Activated naive CD8-positive, alpha-beta T cell treated with anti-CD3 and anti-CD28 coated beads, Interleukin-2, amount 10 ng/mL, durations not matched to agents 7 days and 5 days (primary cell): ENCODE measurements at regions not wholly inside any gene's neighbourhood (a gene's known extent, or its start where the extent isn't known, plus 50 kb on each side); places are given as distances from the start of the nearest gene placed in this dataset.

ENCODE experiments used
- ATAC-seq: fragments of 150-1000 bp; cut with Tn5 transposase; one replicate; pipeline ENCODE4 v1.10.0; 2021; ENCODE audit warnings: low read depth, moderate library complexity
- POLR2A ChIA-PET: fragments of 350-600 bp; sonication (Branson Sonifier 250); formaldehyde crosslinking; loops from one replicate; lab custom pipeline; 2021; ENCODE audit warnings: antibody characterized with exemption; lab: Charles Lee
- DNase-seq: peaks from one replicate; pipeline ENCODE4 v3.0.0; 2021
- H3K27ac Mint-ChIP-seq: one replicate; pipeline ENCODE4 v1.8.0; 2022; ENCODE audit warnings: mild to moderate bottlenecking, mixed read lengths
- H3K27me3 Mint-ChIP-seq: one replicate; pipeline ENCODE4 v1.8.0; 2022; ENCODE audit warnings: mild to moderate bottlenecking, moderate library complexity, mixed read lengths
- H3K36me3 Mint-ChIP-seq: one replicate; pipeline ENCODE4 v1.8.0; 2021; ENCODE audit warnings: mild to moderate bottlenecking, mixed read lengths
- H3K4me1 Mint-ChIP-seq: one replicate; pipeline ENCODE4 v1.8.0; 2021; ENCODE audit warnings: mixed read lengths
- H3K4me3 Mint-ChIP-seq: one replicate; pipeline ENCODE4 v1.8.0; 2022; ENCODE audit warnings: mild to moderate bottlenecking, moderate library complexity, mixed read lengths
- H3K9me3 Mint-ChIP-seq: one replicate; pipeline ENCODE4 v1.8.0; 2021; ENCODE audit warnings: mixed read lengths

GRCh38 chr15:46317029-46317428, 682.2 kb downstream of the SQOR start:
- no peak overlapping the region for H3K4me3 Mint-ChIP-seq
- H3K27me3 Mint-ChIP-seq: no peaks in the 10 kb centered on the region
- no peaks in the 10 kb centered on the region for H3K9me3 Mint-ChIP-seq
- POLR2A ChIA-PET: no interaction called here
- H3K36me3 Mint-ChIP-seq: no peaks in the 10 kb centered on the region
- H3K27ac Mint-ChIP-seq: no peak overlapping the region
- ATAC-seq: no peak
- H3K4me1 Mint-ChIP-seq: no peaks in the 10 kb centered on the region
- DNase-seq: no peak

- no peaks in the 10 kb centered on the region for H3K36me3 Mint-ChIP-seq
- no peak overlapping the region for H3K27ac Mint-ChIP-seq
- DNase-seq: no peak
- ATAC-seq: no peak
- no peaks in the 10 kb centered on the region for H3K27me3 Mint-ChIP-seq
- H3K9me3 Mint-ChIP-seq: no peaks in the 10 kb centered on the region
- no peak overlapping the region for H3K4me3 Mint-ChIP-seq
- H3K4me1 Mint-ChIP-seq: no peaks in the 10 kb centered on the region
- POLR2A ChIA-PET: no interaction called here
Measured at GRCh38 chr15:46322753-46323152, 687.9 kb downstream of the SQOR start.

GRCh38 chr15:46326173-46326572, 691.3 kb downstream of the SQOR start:
- Mint-ChIP-seq H3K27me3 (no peaks in the 10 kb centered on the region), H3K36me3 (no peaks in the 10 kb centered on the region), H3K27ac (no peak overlapping the region), H3K4me3 (no peak overlapping the region), H3K4me1 (no peaks in the 10 kb centered on the region), H3K9me3 (no peaks in the 10 kb centered on the region)
- POLR2A ChIA-PET: no interaction called here
- DNase-seq (no peak), ATAC-seq (no peak)

- H3K36me3 Mint-ChIP-seq: no peaks in the 10 kb centered on the region
- H3K27ac Mint-ChIP-seq: no peak overlapping the region
- ATAC-seq: no peak
- POLR2A ChIA-PET: no interaction called here
- DNase-seq: no peak
- H3K9me3 Mint-ChIP-seq: peaks cover 2% of the 10 kb centered on the region
- no peaks in the 10 kb centered on the region for H3K4me1 Mint-ChIP-seq
- H3K27me3 Mint-ChIP-seq: no peaks in the 10 kb centered on the region
- no peak overlapping the region for H3K4me3 Mint-ChIP-seq
Measured at GRCh38 chr15:46328821-46329220, 694.0 kb downstream of the SQOR start.

- Mint-ChIP-seq H3K27me3 (no peaks in the 10 kb centered on the region), H3K4me3 (no peak overlapping the region), H3K4me1 (no peaks in the 10 kb centered on the region), H3K27ac (no peak overlapping the region), H3K36me3 (no peaks in the 10 kb centered on the region), H3K9me3 (peaks cover 3% of the 10 kb centered on the region)
- POLR2A ChIA-PET: no interaction called here
- no peak for DNase-seq
- no peak for ATAC-seq
Measured at GRCh38 chr15:46329876-46330275, 695.0 kb downstream of the SQOR start.

GRCh38 chr15:46331546-46331945, 696.7 kb downstream of the SQOR start:
- POLR2A ChIA-PET: no interaction called here
- no peak for DNase-seq
- H3K27ac Mint-ChIP-seq: no peak overlapping the region
- no peaks in the 10 kb centered on the region for H3K27me3 Mint-ChIP-seq
- no peaks in the 10 kb centered on the region for H3K4me1 Mint-ChIP-seq
- no peak overlapping the region for H3K4me3 Mint-ChIP-seq
- H3K36me3 Mint-ChIP-seq: no peaks in the 10 kb centered on the region
- peaks cover 3% of the 10 kb centered on the region for H3K9me3 Mint-ChIP-seq
- ATAC-seq: no peak

- ATAC-seq (no peak), DNase-seq (no peak)
- Mint-ChIP-seq H3K4me1 (no peaks in the 10 kb centered on the region), H3K9me3 (peaks cover 5% of the 10 kb centered on the region), H3K36me3 (no peaks in the 10 kb centered on the region), H3K27me3 (no peaks in the 10 kb centered on the region), H3K4me3 (no peak overlapping the region), H3K27ac (no peak overlapping the region)
- POLR2A ChIA-PET: no interaction called here
Measured at GRCh38 chr15:46343196-46343935, 708.5 kb downstream of the SQOR start.

- H3K27ac Mint-ChIP-seq: no peak overlapping the region
- no peaks in the 10 kb centered on the region for H3K36me3 Mint-ChIP-seq
- H3K4me1 Mint-ChIP-seq: no peaks in the 10 kb centered on the region
- H3K9me3 Mint-ChIP-seq: peaks cover 2% of the 10 kb centered on the region
- POLR2A ChIA-PET: no interaction called here
- H3K27me3 Mint-ChIP-seq: no peaks in the 10 kb centered on the region
- ATAC-seq: no peak
- H3K4me3 Mint-ChIP-seq: no peak overlapping the region
- DNase-seq: no peak
Measured at GRCh38 chr15:46344115-46344724, 709.4 kb downstream of the SQOR start.

GRCh38 chr15:46344915-46345314, 710.1 kb downstream of the SQOR start:
- POLR2A ChIA-PET: no interaction called here
- DNase-seq: no peak
- Mint-ChIP-seq H3K36me3 (no peaks in the 10 kb centered on the region), H3K4me3 (no peak overlapping the region), H3K9me3 (peaks cover 2% of the 10 kb centered on the region), H3K27ac (no peak overlapping the region), H3K27me3 (no peaks in the 10 kb centered on the region), H3K4me1 (no peaks in the 10 kb centered on the region)
- no peak for ATAC-seq

- peaks cover 5% of the 10 kb centered on the region for H3K9me3 Mint-ChIP-seq
- H3K4me1 Mint-ChIP-seq: no peaks in the 10 kb centered on the region
- H3K27me3 Mint-ChIP-seq: no peaks in the 10 kb centered on the region
- POLR2A ChIA-PET: no interaction called here
- H3K27ac Mint-ChIP-seq: no peak overlapping the region
- no peaks in the 10 kb centered on the region for H3K36me3 Mint-ChIP-seq
- no peak for DNase-seq
- no peak for ATAC-seq
- H3K4me3 Mint-ChIP-seq: no peak overlapping the region
Measured at GRCh38 chr15:46354443-46354842, 719.6 kb downstream of the SQOR start.

GRCh38 chr15:46365572-46365971, 730.7 kb downstream of the SQOR start:
- Mint-ChIP-seq H3K4me1 (no peaks in the 10 kb centered on the region), H3K27me3 (no peaks in the 10 kb centered on the region), H3K9me3 (peaks cover 10% of the 10 kb centered on the region), H3K36me3 (no peaks in the 10 kb centered on the region), H3K4me3 (no peak overlapping the region), H3K27ac (no peak overlapping the region)
- POLR2A ChIA-PET: no interaction called here
- DNase-seq (no peak), ATAC-seq (no peak)

- no peaks in the 10 kb centered on the region for H3K27me3 Mint-ChIP-seq
- ATAC-seq (no peak), DNase-seq (no peak)
- peaks cover 17% of the 10 kb centered on the region for H3K9me3 Mint-ChIP-seq
- POLR2A ChIA-PET: no interaction called here
- H3K36me3 Mint-ChIP-seq: no peaks in the 10 kb centered on the region
- no peaks in the 10 kb centered on the region for H3K4me1 Mint-ChIP-seq
- H3K27ac Mint-ChIP-seq: no peak overlapping the region
- H3K4me3 Mint-ChIP-seq: no peak overlapping the region
Measured at GRCh38 chr15:46366360-46367007, 731.7 kb downstream of the SQOR start.

GRCh38 chr15:46383978-46384377, 749.1 kb downstream of the SQOR start:
- Mint-ChIP-seq H3K9me3 (peaks cover 6% of the 10 kb centered on the region), H3K27ac (no peak overlapping the region), H3K27me3 (no peaks in the 10 kb centered on the region), H3K4me1 (no peaks in the 10 kb centered on the region), H3K4me3 (no peak overlapping the region), H3K36me3 (no peaks in the 10 kb centered on the region)
- DNase-seq (no peak), ATAC-seq (no peak)
- POLR2A ChIA-PET: no interaction called here

GRCh38 chr15:46386356-46386755, 751.5 kb downstream of the SQOR start:
- DNase-seq: no peak
- Mint-ChIP-seq H3K9me3 (peaks cover 9% of the 10 kb centered on the region), H3K4me1 (no peaks in the 10 kb centered on the region), H3K4me3 (no peak overlapping the region), H3K27ac (no peak overlapping the region), H3K27me3 (no peaks in the 10 kb centered on the region), H3K36me3 (no peaks in the 10 kb centered on the region)
- ATAC-seq: no peak
- POLR2A ChIA-PET: no interaction called here
